Naive thymus-derived CD4-positive, alpha-beta T cell (primary cell): ENCODE measurements at regions not wholly inside any gene's neighbourhood (a gene's known extent, or its start where the extent isn't known, plus 50 kb on each side); places are given as distances from the start of the nearest gene placed in this dataset.

Experiments
- ATAC-seq: fragments of 150-1000 bp; cut with Tn5 transposase; 2 replicates; pipeline ENCODE4 v1.10.0; 2021; ENCODE audit warnings: mild to moderate bottlenecking, moderate library complexity
- CTCF ChIA-PET: fragments of 350-600 bp; sonication (Branson Sonifier 250); formaldehyde crosslinking; loops from one replicate; lab custom pipeline; 2021; ENCODE audit warnings: antibody characterized with exemption; lab: Charles Lee
- POLR2A ChIA-PET: fragments of 350-600 bp; sonication (Branson Sonifier 250); formaldehyde crosslinking; loops from one replicate; lab custom pipeline; 2021; ENCODE audit warnings: antibody characterized with exemption, inconsistent platforms; lab: Charles Lee
- DNase-seq, 9 donors: peaks; one replicate each; pipeline versions ENCODE4 v3.0.0 to v3.0.0-alpha.2; 2020 to 2022; ENCODE audit warnings: mixed read lengths in 1 of 9
- H3K27ac ChIP-seq: one replicate; pipeline ENCODE4 v1.7.0; 2013; ENCODE audit warnings: mild to moderate bottlenecking, low read depth, low read length, moderate library complexity
- H3K27me3 ChIP-seq, 2 donors: one replicate each; pipeline ENCODE4 v1.7.0; 2013; ENCODE audit warnings: low read length in 2 of 2, mild to moderate bottlenecking in 2 of 2, moderate library complexity in 2 of 2; ENCODE audit not compliant: control insufficient read depth in 2 of 2, insufficient read depth in 2 of 2
- H3K36me3 ChIP-seq, 3 experiments: 1 replicate in 2 of 3; 2 replicates in 1 of 3; pipeline ENCODE4 v1.7.0; 2013; ENCODE audit warnings: low read length in 3 of 3, mild to moderate bottlenecking in 3 of 3, moderate library complexity in 1 of 3; ENCODE audit not compliant: insufficient read depth in 3 of 3, control insufficient read depth in 2 of 3
- H3K4me1 ChIP-seq, 2 donors: one replicate each; pipeline ENCODE4 v1.7.0; 2013; ENCODE audit warnings: low read length in 2 of 2, mild to moderate bottlenecking in 2 of 2, moderate library complexity in 1 of 2; ENCODE audit not compliant: control insufficient read depth in 2 of 2, insufficient read depth in 2 of 2
- H3K4me3 ChIP-seq: 2 replicates; pipeline ENCODE4 v1.7.0; 2013; ENCODE audit warnings: mild to moderate bottlenecking, low read length
- H3K9me3 ChIP-seq, 3 experiments: 1 replicate in 2 of 3; 2 replicates in 1 of 3; pipeline ENCODE4 v1.7.0; 2013; ENCODE audit warnings: low read length in 3 of 3; ENCODE audit not compliant: control insufficient read depth in 2 of 3
- H3K27ac Mint-ChIP-seq, 9 donors: one replicate each; pipeline ENCODE4 v1.8.0; 2020 to 2022; ENCODE audit warnings: mixed read lengths in 9 of 9, mild to moderate bottlenecking in 8 of 9, moderate library complexity in 5 of 9, inconsistent platforms in 2 of 9
- H3K27me3 Mint-ChIP-seq, 5 donors: one replicate each; pipeline ENCODE4 v1.8.0; 2021 to 2022; ENCODE audit warnings: mixed read lengths in 5 of 5, mild to moderate bottlenecking in 1 of 5
- H3K36me3 Mint-ChIP-seq, 5 donors: one replicate each; pipeline ENCODE4 v1.8.0; 2020 to 2022; ENCODE audit warnings: mixed read lengths in 5 of 5, mild to moderate bottlenecking in 3 of 5, inconsistent platforms in 1 of 5
- H3K4me1 Mint-ChIP-seq, 7 donors: one replicate each; pipeline ENCODE4 v1.8.0; 2020 to 2022; ENCODE audit warnings: mixed read lengths in 7 of 7, mild to moderate bottlenecking in 3 of 7, inconsistent platforms in 1 of 7
- H3K4me3 Mint-ChIP-seq, 10 donors: one replicate each; pipeline ENCODE4 v1.8.0; 2020 to 2022; ENCODE audit warnings: mild to moderate bottlenecking in 10 of 10, mixed read lengths in 10 of 10, moderate library complexity in 6 of 10, inconsistent platforms in 2 of 10
- H3K9me3 Mint-ChIP-seq, 11 donors: one replicate each; pipeline ENCODE4 v1.8.0; 2020 to 2022; ENCODE audit warnings: mixed read lengths in 11 of 11, mild to moderate bottlenecking in 4 of 11, inconsistent platforms in 1 of 11, moderate library complexity in 1 of 11
- intact Hi-C, 2 donors: fragments of 100-400 bp; cut with micrococcal nuclease; formaldehyde crosslinking; loops; one replicate each; pipeline ENCODE4 v1.15.1; 2023

GRCh38 chr3:45318689-45319088 lies 69.7 kb upstream of the LARS2 start:
- peaks cover 0 to 12% (median 0%) of the 10 kb centered on the region in 5 donors for H3K27me3 Mint-ChIP-seq
- no peak for ATAC-seq
- no peak overlapping the region for H3K4me3 Mint-ChIP-seq
- intact Hi-C loops: no loop called here
- H3K9me3 ChIP-seq: no peaks in the 10 kb centered on the region
- ChIA-PET POLR2A (no interaction called here), CTCF (no interaction called here)
- H3K27ac Mint-ChIP-seq: peak overlapping the region in 1 of 9 donors; percentile 66
- no peaks in the 10 kb centered on the region for H3K27me3 ChIP-seq
- H3K36me3 Mint-ChIP-seq: no peaks in the 10 kb centered on the region
- H3K4me1 ChIP-seq: no peaks in the 10 kb centered on the region
- no peak overlapping the region for H3K27ac ChIP-seq
- H3K4me3 ChIP-seq: no peak overlapping the region
- no peak for DNase-seq
- H3K4me1 Mint-ChIP-seq: peaks cover 0 to 6% (median 4%) of the 10 kb centered on the region in 7 donors
- H3K36me3 ChIP-seq: no peaks in the 10 kb centered on the region
- peaks cover 0 to 1% (median 0%) of the 10 kb centered on the region in 11 donors for H3K9me3 Mint-ChIP-seq

DNA sequence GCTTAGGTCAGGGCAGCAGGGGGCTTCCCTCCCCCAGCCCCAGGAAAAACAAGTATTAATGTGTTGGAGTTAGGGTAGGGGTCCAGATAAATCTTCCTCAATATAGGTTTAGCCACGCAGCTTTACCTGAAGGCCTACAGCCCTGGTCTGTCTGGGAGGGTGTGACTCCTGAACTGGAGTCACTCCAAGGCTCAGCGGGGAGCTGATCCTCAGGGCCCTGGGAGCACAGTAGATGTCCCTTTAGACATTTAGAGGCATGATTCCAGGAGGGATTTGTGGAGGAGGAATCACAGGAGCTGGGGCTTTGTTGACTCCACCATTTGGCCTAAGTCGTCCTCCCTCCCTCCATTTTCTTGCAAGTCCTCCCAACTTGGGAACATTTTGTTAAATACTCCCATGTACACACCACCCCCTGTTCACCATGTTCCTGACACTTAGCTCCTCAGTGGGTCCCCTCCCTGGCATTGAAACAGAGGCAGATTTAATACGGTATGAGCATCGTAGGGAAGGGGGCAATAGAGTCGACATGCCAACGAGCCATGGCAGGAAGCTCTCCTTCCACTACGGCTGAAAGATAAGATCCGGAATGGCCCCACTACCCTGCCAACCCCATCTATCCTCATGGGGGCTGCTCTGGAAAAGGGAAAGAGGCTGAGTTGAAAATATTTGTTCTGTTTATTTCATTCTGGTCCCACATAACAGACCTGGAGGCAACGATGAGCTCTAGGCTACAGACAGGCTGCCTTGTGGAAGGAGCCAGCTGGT lies 69.0 kb upstream of the LARS2 start:
- H3K4me3 ChIP-seq: no peak overlapping the region
- H3K27me3 Mint-ChIP-seq: peaks cover 0 to 14% (median under 1%) of the 10 kb centered on the region in 5 donors
- DNase-seq (no peak), ATAC-seq (no peak)
- CTCF ChIA-PET: no interaction called here
- H3K27ac ChIP-seq: no peak overlapping the region
- no peaks in the 10 kb centered on the region for H3K36me3 Mint-ChIP-seq
- H3K4me3 Mint-ChIP-seq: no peak overlapping the region
- no peaks in the 10 kb centered on the region for H3K36me3 ChIP-seq
- POLR2A ChIA-PET: no interaction called here
- intact Hi-C loops: no loop called here
- peaks cover 0 to 1% (median 0%) of the 10 kb centered on the region in 11 donors for H3K9me3 Mint-ChIP-seq
- no peaks in the 10 kb centered on the region for H3K9me3 ChIP-seq
- H3K4me1 ChIP-seq: no peaks in the 10 kb centered on the region
- H3K27ac Mint-ChIP-seq: no peak overlapping the region
- H3K27me3 ChIP-seq: no peaks in the 10 kb centered on the region
- H3K4me1 Mint-ChIP-seq: peaks cover 0 to 6% (median 4%) of the 10 kb centered on the region in 7 donors

DNA sequence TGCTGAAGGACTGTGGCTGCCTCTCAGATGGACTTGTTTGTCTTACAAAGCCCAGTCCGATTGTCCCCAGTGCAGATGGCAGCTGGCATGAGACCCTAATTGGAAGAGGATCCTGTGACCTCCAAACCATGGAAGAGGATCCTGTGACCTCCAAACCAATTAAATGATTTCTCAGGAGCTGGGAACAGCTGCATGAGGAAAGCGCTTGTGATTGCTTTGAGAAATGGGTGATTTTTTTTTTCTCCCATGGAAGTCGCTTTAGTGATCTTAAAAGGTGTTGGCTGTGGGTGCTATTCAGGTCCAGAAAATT lies 68.4 kb upstream of the LARS2 start:
- Histone ChIP-seq H3K36me3 (no peaks in the 10 kb centered on the region), H3K27me3 (no peaks in the 10 kb centered on the region), H3K4me3 (no peak overlapping the region), H3K27ac (no peak overlapping the region), H3K4me1 (no peaks in the 10 kb centered on the region), H3K9me3 (no peaks in the 10 kb centered on the region)
- ChIA-PET POLR2A (no interaction called here), CTCF (no interaction called here)
- peaks cover 0 to 1% (median 0%) of the 10 kb centered on the region in 11 donors for H3K9me3 Mint-ChIP-seq
- no peaks in the 10 kb centered on the region for H3K36me3 Mint-ChIP-seq
- peaks cover 0 to 17% (median 6%) of the 10 kb centered on the region in 5 donors for H3K27me3 Mint-ChIP-seq
- H3K27ac Mint-ChIP-seq: no peak overlapping the region
- intact Hi-C loops: no loop called here
- no peak for DNase-seq
- H3K4me1 Mint-ChIP-seq: peaks cover 0 to 6% (median 4%) of the 10 kb centered on the region in 7 donors
- ATAC-seq: no peak
- no peak overlapping the region for H3K4me3 Mint-ChIP-seq

DNA sequence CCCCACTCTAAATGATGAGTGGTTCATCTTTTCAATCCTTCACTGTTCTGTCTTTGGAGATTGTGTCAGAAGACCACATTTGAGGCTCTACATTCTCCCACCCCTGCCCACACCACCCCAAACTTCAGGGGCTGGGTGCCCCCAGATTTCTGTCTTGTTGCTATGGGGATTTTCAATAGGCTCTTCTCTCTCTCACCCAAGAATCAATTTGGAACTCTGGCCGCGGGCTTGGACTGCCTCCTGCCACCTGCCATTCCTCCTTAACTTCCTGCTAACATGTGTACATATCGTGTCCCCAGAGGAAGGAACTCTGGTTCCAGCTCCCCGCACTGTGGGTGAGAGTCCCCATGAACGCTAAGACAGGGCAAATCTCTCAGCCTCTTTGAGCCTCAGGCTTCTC lies 67.4 kb upstream of the LARS2 start:
- CTCF ChIA-PET: interaction anchor here (0.9 kb wide), 1 partner anchor 9 kb away, joined by 3 read pairs; no protein-coding TSS in a partner anchor
- Histone ChIP-seq H3K27me3 (no peaks in the 10 kb centered on the region), H3K27ac (no peak overlapping the region), H3K36me3 (no peaks in the 10 kb centered on the region), H3K4me1 (no peaks in the 10 kb centered on the region), H3K4me3 (no peak overlapping the region), H3K9me3 (no peaks in the 10 kb centered on the region)
- Mint-ChIP-seq H3K27me3 (peaks cover 2 to 23% (median 9%) of the 10 kb centered on the region in 5 donors), H3K4me1 (peaks cover 0 to 6% (median 4%) of the 10 kb centered on the region in 7 donors), H3K9me3 (no peaks in the 10 kb centered on the region), H3K36me3 (no peaks in the 10 kb centered on the region), H3K27ac (peak overlapping the region in 1 of 9 donors; percentile 78), H3K4me3 (no peak overlapping the region)
- POLR2A ChIA-PET: no interaction called here
- intact Hi-C loops: no loop called here
- DNase-seq (no peak), ATAC-seq (no peak)

GRCh38 chr3:45321607-45322391 lies 66.6 kb upstream of the LARS2 start:
- no peak overlapping the region for H3K27ac Mint-ChIP-seq

GRCh38 chr3:45322616-45323015 lies 65.8 kb upstream of the LARS2 start:
- Histone ChIP-seq H3K4me3 (no peak overlapping the region), H3K27me3 (no peaks in the 10 kb centered on the region), H3K36me3 (no peaks in the 10 kb centered on the region), H3K9me3 (no peaks in the 10 kb centered on the region), H3K4me1 (no peaks in the 10 kb centered on the region), H3K27ac (no peak overlapping the region)
- peaks cover 0 to 6% (median 4%) of the 10 kb centered on the region in 7 donors for H3K4me1 Mint-ChIP-seq
- H3K36me3 Mint-ChIP-seq: no peaks in the 10 kb centered on the region
- intact Hi-C loops: no loop called here
- peaks cover 13 to 29% (median 15%) of the 10 kb centered on the region in 5 donors for H3K27me3 Mint-ChIP-seq
- DNase-seq: no peak
- H3K4me3 Mint-ChIP-seq: no peak overlapping the region
- POLR2A ChIA-PET: no interaction called here
- CTCF ChIA-PET: no interaction called here
- no peaks in the 10 kb centered on the region for H3K9me3 Mint-ChIP-seq
- H3K27ac Mint-ChIP-seq: no peak overlapping the region
- no peak for ATAC-seq

More at GRCh38 chr3:45321607-45322391, 66.6 kb upstream of the LARS2 start:
- no peaks in the 10 kb centered on the region for H3K9me3 Mint-ChIP-seq
- peaks cover 0 to 6% (median 4%) of the 10 kb centered on the region in 7 donors for H3K4me1 Mint-ChIP-seq
- H3K27ac ChIP-seq: no peak overlapping the region
- H3K4me1 ChIP-seq: no peaks in the 10 kb centered on the region
- DNase-seq (peak in 4 of 9 donors; percentile 3 to 21 (median 4)), ATAC-seq (peak; percentile 26)
- intact Hi-C loops: no loop called here
- no peak overlapping the region for H3K4me3 Mint-ChIP-seq
- H3K4me3 ChIP-seq: no peak overlapping the region
- no peaks in the 10 kb centered on the region for H3K36me3 ChIP-seq
- H3K27me3 Mint-ChIP-seq: peaks cover 6 to 26% (median 13%) of the 10 kb centered on the region in 5 donors
- CTCF ChIA-PET: interaction anchor here (0.9 kb wide), 1 partner anchor 8 kb away, joined by 3 read pairs; no protein-coding TSS in a partner anchor
- H3K27me3 ChIP-seq: no peaks in the 10 kb centered on the region
- H3K36me3 Mint-ChIP-seq: no peaks in the 10 kb centered on the region
- H3K9me3 ChIP-seq: no peaks in the 10 kb centered on the region
- POLR2A ChIA-PET: no interaction called here
